Ectodermal cell (in vitro differentiated cells): ENCODE measurements at regions not wholly inside any gene's neighbourhood (a gene's known extent, or its start where the extent isn't known, plus 50 kb on each side); places are given as distances from the start of the nearest gene placed in this dataset.

ENCODE experiments used
- H3K27ac ChIP-seq: 2 replicates; pipeline ENCODE4 v1.7.0; 2013; ENCODE audit warnings: mild to moderate bottlenecking, low read depth, low read length; ENCODE audit not compliant: insufficient read depth, poor library complexity, severe bottlenecking
- H3K27me3 ChIP-seq: 2 replicates; pipeline ENCODE4 v1.7.0; 2013; ENCODE audit warnings: mild to moderate bottlenecking, low read length; ENCODE audit not compliant: insufficient read depth, control insufficient read depth, poor library complexity, severe bottlenecking
- H3K36me3 ChIP-seq: one replicate; pipeline ENCODE4 v1.7.0; 2013; ENCODE audit warnings: low read length; ENCODE audit not compliant: control insufficient read depth, insufficient read depth
- H3K4me1 ChIP-seq: one replicate; pipeline ENCODE4 v1.7.0; 2013; ENCODE audit warnings: low read length; ENCODE audit not compliant: control insufficient read depth, insufficient read depth
- H3K4me3 ChIP-seq: 2 replicates; pipeline ENCODE4 v1.7.0; 2013; ENCODE audit warnings: low read depth, low read length, control low read depth; ENCODE audit not compliant: insufficient read depth
- H3K9me3 ChIP-seq: 2 replicates; pipeline ENCODE4 v1.7.0; 2013; ENCODE audit warnings: mild to moderate bottlenecking, low read length, moderate library complexity; ENCODE audit not compliant: control insufficient read depth
- WGBS, 2 experiments: methylation state at CpG; one replicate each; pipeline ENCODE4 v1.1.7; 2013; ENCODE audit warnings: missing lambda C conversion rate in 2 of 2; 5-methylcytosine and 5-hydroxymethylcytosine counted together

- Histone ChIP-seq H3K27me3 (no peaks in the 10 kb centered on the region), H3K4me1 (no peaks in the 10 kb centered on the region), H3K9me3 (no peaks in the 10 kb centered on the region), H3K4me3 (no peak overlapping the region), H3K27ac (no peak overlapping the region), H3K36me3 (no peaks in the 10 kb centered on the region)
- WGBS, 2 experiments = 95 to 96% methylated on average over 3 of the region's 3 CpGs
Observed at GRCh38 chr5:93188876-93189485, 392.0 kb downstream of the NR2F1-AS1 start.

- H3K27ac ChIP-seq = no peak overlapping the region
- no peaks in the 10 kb centered on the region for H3K9me3 ChIP-seq
- no peak overlapping the region for H3K4me3 ChIP-seq
- no peaks in the 10 kb centered on the region for H3K4me1 ChIP-seq
- WGBS, 2 experiments = 88 to 91% methylated on average over 3 of the region's 3 CpGs
- H3K27me3 ChIP-seq = no peaks in the 10 kb centered on the region
- H3K36me3 ChIP-seq = no peaks in the 10 kb centered on the region
Observed at GRCh38 chr5:93186076-93186682, 394.8 kb downstream of the NR2F1-AS1 start.

GRCh38 chr5:93184041-93184440, 397.0 kb downstream of the NR2F1-AS1 start:
- H3K9me3 ChIP-seq = no peaks in the 10 kb centered on the region
- no peak overlapping the region for H3K27ac ChIP-seq
- no peaks in the 10 kb centered on the region for H3K36me3 ChIP-seq
- WGBS, 2 experiments = no CpG with 5 or more reads among the region's 1 CpG
- H3K27me3 ChIP-seq = no peaks in the 10 kb centered on the region
- H3K4me3 ChIP-seq = no peak overlapping the region
- no peaks in the 10 kb centered on the region for H3K4me1 ChIP-seq

- Histone ChIP-seq H3K4me3 (no peak overlapping the region), H3K9me3 (no peaks in the 10 kb centered on the region), H3K36me3 (no peaks in the 10 kb centered on the region), H3K4me1 (no peaks in the 10 kb centered on the region), H3K27ac (no peak overlapping the region), H3K27me3 (no peaks in the 10 kb centered on the region)
- 59 to 86% methylated on average over 1 of the region's 1 CpG for WGBS, 2 experiments
Observed at GRCh38 chr5:93179466-93179865, 401.6 kb downstream of the NR2F1-AS1 start.

GRCh38 chr5:93174930-93175329, 406.1 kb downstream of the NR2F1-AS1 start:
- Histone ChIP-seq H3K27me3 (no peaks in the 10 kb centered on the region), H3K36me3 (no peaks in the 10 kb centered on the region), H3K4me3 (no peak overlapping the region), H3K4me1 (no peaks in the 10 kb centered on the region), H3K9me3 (no peaks in the 10 kb centered on the region), H3K27ac (no peak overlapping the region)
- 83 to 97% methylated on average over 1 of the region's 1 CpG for WGBS, 2 experiments

GRCh38 chr5:93165559-93165958, 415.5 kb downstream of the NR2F1-AS1 start:
- 93% methylated on average over 2 of the region's 2 CpGs; no CpG with 5 or more reads in 1 of the 2 experiments for WGBS, 2 experiments
- Histone ChIP-seq H3K27ac (no peak overlapping the region), H3K4me3 (no peak overlapping the region), H3K27me3 (no peaks in the 10 kb centered on the region), H3K9me3 (no peaks in the 10 kb centered on the region), H3K36me3 (no peaks in the 10 kb centered on the region), H3K4me1 (peaks cover 6% of the 10 kb centered on the region)

- H3K4me3 ChIP-seq = no peak overlapping the region
Observed at GRCh38 chr5:93164690-93165089, 416.3 kb downstream of the NR2F1-AS1 start.

GRCh38 chr5:93163010-93163663, 417.9 kb downstream of the NR2F1-AS1 start:
- Histone ChIP-seq H3K9me3 (no peaks in the 10 kb centered on the region), H3K27me3 (no peaks in the 10 kb centered on the region), H3K4me1 (peaks cover 6% of the 10 kb centered on the region), H3K36me3 (no peaks in the 10 kb centered on the region), H3K4me3 (no peak overlapping the region), H3K27ac (no peak overlapping the region)

More at GRCh38 chr5:93164690-93165089, 416.3 kb downstream of the NR2F1-AS1 start:
- Histone ChIP-seq H3K9me3 (no peaks in the 10 kb centered on the region), H3K36me3 (no peaks in the 10 kb centered on the region), H3K27me3 (no peaks in the 10 kb centered on the region), H3K4me1 (peaks cover 6% of the 10 kb centered on the region), H3K27ac (no peak overlapping the region)
- 57% methylated on average over 1 of the region's 2 CpGs; no CpG with 5 or more reads in 1 of the 2 experiments for WGBS, 2 experiments

- H3K27me3 ChIP-seq = no peaks in the 10 kb centered on the region
- no peaks in the 10 kb centered on the region for H3K9me3 ChIP-seq
- no peak overlapping the region for H3K4me3 ChIP-seq
- H3K36me3 ChIP-seq = no peaks in the 10 kb centered on the region
- WGBS, 2 experiments = 73 to 84% methylated on average over 1 of the region's 1 CpG
- H3K4me1 ChIP-seq = peaks cover 6% of the 10 kb centered on the region
- H3K27ac ChIP-seq = no peak overlapping the region
Observed at GRCh38 chr5:93161661-93162654, 419.1 kb downstream of the NR2F1-AS1 start.
